IPS-18a (cell line): ENCODE measurements at regions not wholly inside any gene's neighbourhood (a gene's known extent, or its start where the extent isn't known, plus 50 kb on each side); places are given as distances from the start of the nearest gene placed in this dataset.

ENCODE experiments used
- H3K27ac ChIP-seq: one replicate; pipeline ENCODE4 v1.5.1; 2013; ENCODE audit warnings: low read length
- H3K27me3 ChIP-seq: one replicate; pipeline ENCODE4 v1.6.1; 2013; ENCODE audit warnings: mild to moderate bottlenecking, low read length; ENCODE audit not compliant: control insufficient read depth, insufficient read depth
- H3K36me3 ChIP-seq: one replicate; pipeline ENCODE4 v1.6.1; 2013; ENCODE audit warnings: low read depth, low read length; ENCODE audit not compliant: control insufficient read depth
- H3K4me1 ChIP-seq: one replicate; pipeline ENCODE4 v1.6.1; 2013; ENCODE audit warnings: low read depth, low read length; ENCODE audit not compliant: control insufficient read depth
- H3K4me3 ChIP-seq: one replicate; pipeline ENCODE4 v1.5.1; 2013; ENCODE audit warnings: low read length
- H3K9ac ChIP-seq: one replicate; pipeline ENCODE4 v1.6.1; 2013; ENCODE audit warnings: mild to moderate bottlenecking, low read length, moderate library complexity
- H3K9me3 ChIP-seq: one replicate; pipeline ENCODE4 v1.6.1; 2013; ENCODE audit warnings: low read depth, low read length; ENCODE audit not compliant: control insufficient read depth

- Histone ChIP-seq H3K27me3 (no peaks in the 10 kb centered on the region), H3K4me1 (no peaks in the 10 kb centered on the region), H3K9ac (no peak overlapping the region), H3K27ac (no peak overlapping the region), H3K4me3 (no peak overlapping the region), H3K9me3 (no peaks in the 10 kb centered on the region), H3K36me3 (no peaks in the 10 kb centered on the region)
These were observed 431.0 kb upstream of the GJE1 start for GRCh38 chr6:141701732-141702131.

GRCh38 chr6:141700819-141701218 lies 431.9 kb upstream of the GJE1 start:
- H3K4me1 ChIP-seq = no peaks in the 10 kb centered on the region
- H3K27ac ChIP-seq = no peak overlapping the region
- H3K27me3 ChIP-seq = no peaks in the 10 kb centered on the region
- no peaks in the 10 kb centered on the region for H3K9me3 ChIP-seq
- no peaks in the 10 kb centered on the region for H3K36me3 ChIP-seq
- no peak overlapping the region for H3K4me3 ChIP-seq
- no peak overlapping the region for H3K9ac ChIP-seq

GRCh38 chr6:141688916-141689315 lies 443.8 kb upstream of the GJE1 start:
- Histone ChIP-seq H3K9ac (no peak overlapping the region), H3K27me3 (no peaks in the 10 kb centered on the region), H3K9me3 (no peaks in the 10 kb centered on the region), H3K36me3 (no peaks in the 10 kb centered on the region), H3K4me3 (no peak overlapping the region), H3K27ac (no peak overlapping the region), H3K4me1 (no peaks in the 10 kb centered on the region)

- Histone ChIP-seq H3K4me1 (no peaks in the 10 kb centered on the region), H3K9ac (no peak overlapping the region), H3K27ac (no peak overlapping the region), H3K9me3 (no peaks in the 10 kb centered on the region), H3K27me3 (no peaks in the 10 kb centered on the region), H3K4me3 (no peak overlapping the region), H3K36me3 (no peaks in the 10 kb centered on the region)
These were observed 447.3 kb upstream of the GJE1 start for GRCh38 chr6:141685416-141685815.

GRCh38 chr6:141682391-141682790 lies 450.3 kb upstream of the GJE1 start:
- H3K36me3 ChIP-seq = no peaks in the 10 kb centered on the region
- no peak overlapping the region for H3K4me3 ChIP-seq
- H3K9ac ChIP-seq = no peak overlapping the region
- H3K27ac ChIP-seq = no peak overlapping the region
- no peaks in the 10 kb centered on the region for H3K9me3 ChIP-seq
- no peaks in the 10 kb centered on the region for H3K27me3 ChIP-seq
- no peaks in the 10 kb centered on the region for H3K4me1 ChIP-seq

GRCh38 chr6:141677598-141678211 lies 455.0 kb upstream of the GJE1 start:
- Histone ChIP-seq H3K27me3 (no peaks in the 10 kb centered on the region), H3K4me1 (no peaks in the 10 kb centered on the region), H3K27ac (no peak overlapping the region), H3K36me3 (no peaks in the 10 kb centered on the region), H3K4me3 (no peak overlapping the region), H3K9ac (no peak overlapping the region), H3K9me3 (no peaks in the 10 kb centered on the region)

GRCh38 chr6:141675957-141676356 lies 456.8 kb upstream of the GJE1 start:
- Histone ChIP-seq H3K4me3 (no peak overlapping the region), H3K9ac (no peak overlapping the region)

GRCh38 chr6:141669141-141669540 lies 463.6 kb upstream of the GJE1 start:
- H3K4me1 ChIP-seq = no peaks in the 10 kb centered on the region
- H3K27ac ChIP-seq = no peak overlapping the region
- H3K4me3 ChIP-seq = no peak overlapping the region
- H3K9me3 ChIP-seq = no peaks in the 10 kb centered on the region
- no peaks in the 10 kb centered on the region for H3K27me3 ChIP-seq
- H3K9ac ChIP-seq = no peak overlapping the region
- H3K36me3 ChIP-seq = no peaks in the 10 kb centered on the region

More at GRCh38 chr6:141675957-141676356, 456.8 kb upstream of the GJE1 start:
- H3K4me1 ChIP-seq = no peaks in the 10 kb centered on the region
- no peaks in the 10 kb centered on the region for H3K36me3 ChIP-seq
- H3K27me3 ChIP-seq = no peaks in the 10 kb centered on the region
- H3K27ac ChIP-seq = no peak overlapping the region
- H3K9me3 ChIP-seq = no peaks in the 10 kb centered on the region

GRCh38 chr6:141667580-141668309 lies 465.0 kb upstream of the GJE1 start:
- Histone ChIP-seq H3K4me3 (no peak overlapping the region), H3K9ac (no peak overlapping the region), H3K4me1 (no peaks in the 10 kb centered on the region), H3K27ac (no peak overlapping the region), H3K9me3 (no peaks in the 10 kb centered on the region), H3K36me3 (no peaks in the 10 kb centered on the region), H3K27me3 (no peaks in the 10 kb centered on the region)

GRCh38 chr6:141666187-141666586 lies 466.5 kb upstream of the GJE1 start:
- Histone ChIP-seq H3K9ac (no peak overlapping the region), H3K36me3 (no peaks in the 10 kb centered on the region)

GRCh38 chr6:141664744-141665143 lies 468.0 kb upstream of the GJE1 start:
- Histone ChIP-seq H3K36me3 (no peaks in the 10 kb centered on the region), H3K9me3 (no peaks in the 10 kb centered on the region), H3K4me3 (no peak overlapping the region), H3K9ac (no peak overlapping the region), H3K4me1 (no peaks in the 10 kb centered on the region), H3K27me3 (no peaks in the 10 kb centered on the region), H3K27ac (no peak overlapping the region)

More at GRCh38 chr6:141666187-141666586, 466.5 kb upstream of the GJE1 start:
- no peaks in the 10 kb centered on the region for H3K9me3 ChIP-seq
- H3K4me3 ChIP-seq = no peak overlapping the region
- no peak overlapping the region for H3K27ac ChIP-seq
- no peaks in the 10 kb centered on the region for H3K4me1 ChIP-seq
- H3K27me3 ChIP-seq = no peaks in the 10 kb centered on the region

GRCh38 chr6:141659582-141659981 lies 473.1 kb upstream of the GJE1 start:
- H3K4me3 ChIP-seq = no peak overlapping the region
- H3K9ac ChIP-seq = no peak overlapping the region
- H3K9me3 ChIP-seq = no peaks in the 10 kb centered on the region
- H3K27ac ChIP-seq = no peak overlapping the region
- no peaks in the 10 kb centered on the region for H3K36me3 ChIP-seq
- no peaks in the 10 kb centered on the region for H3K27me3 ChIP-seq
- no peaks in the 10 kb centered on the region for H3K4me1 ChIP-seq
